22Rv1 (cell line): ENCODE measurements at regions not wholly inside any gene's neighbourhood (a gene's known extent, or its start where the extent isn't known, plus 50 kb on each side); places are given as distances from the start of the nearest gene placed in this dataset.
"Not testable (repeated sequence)": the region's sequence is repeated elsewhere in the genome, so short reads cannot be mapped to it uniquely, and the experiment has no call there.

ENCODE experiments used
- H3K27ac ChIP-seq: fragments of 450-650 bp; 2 replicates; pipeline ENCODE4 v1.5.1; 2017
- CTCF ChIP-seq: fragments of 450-650 bp; IDR thresholded peaks from 2 replicates; pipeline ENCODE4 v1.5.1; 2017; ENCODE audit warnings: mild to moderate bottlenecking
- ZFX ChIP-seq: fragments of 450-650 bp; IDR thresholded peaks from 2 replicates; pipeline ENCODE4 v1.6.1; 2017; ENCODE audit warnings: antibody characterized with exemption, borderline replicate concordance

- TF ChIP-seq CTCF: no peak
- TF ChIP-seq ZFX: no peak
- H3K27ac ChIP-seq: no peak overlapping the region
Measured at GRCh38 chr5:82422001-82422740, 144.0 kb upstream of the RPS23 start.

- no peak overlapping the region for H3K27ac ChIP-seq
- no peak for TF ChIP-seq ZFX
- no peak for TF ChIP-seq CTCF
Measured at GRCh38 chr5:82421119-82421518, 143.0 kb upstream of the RPS23 start.

- not testable (repeated sequence) for H3K27ac ChIP-seq
Measured at GRCh38 chr5:82420524-82420923, 142.4 kb upstream of the RPS23 start.

- H3K27ac ChIP-seq: no peak overlapping the region
- TF ChIP-seq CTCF (no peak), ZFX (no peak)
Measured at GRCh38 chr5:82419559-82420332, 141.6 kb upstream of the RPS23 start.

- no peak overlapping the region for H3K27ac ChIP-seq
- TF ChIP-seq ZFX (no peak), CTCF (no peak)
Measured at GRCh38 chr5:82418608-82418950, 140.4 kb upstream of the RPS23 start.

GRCh38 chr5:82417776-82418607, 139.8 kb upstream of the RPS23 start:
- H3K27ac ChIP-seq: no peak overlapping the region
- TF ChIP-seq CTCF: no peak
- no peak for TF ChIP-seq ZFX

- H3K27ac ChIP-seq: no peak overlapping the region
- TF ChIP-seq CTCF: no peak
- no peak for TF ChIP-seq ZFX
Measured at GRCh38 chr5:82416512-82416911, 138.4 kb upstream of the RPS23 start.
